ENCODE measurements at regions not wholly inside any gene's neighbourhood (a gene's known extent, or its start where the extent isn't known, plus 50 kb on each side); places are given as distances from the start of the nearest gene placed in this dataset.

DNA sequence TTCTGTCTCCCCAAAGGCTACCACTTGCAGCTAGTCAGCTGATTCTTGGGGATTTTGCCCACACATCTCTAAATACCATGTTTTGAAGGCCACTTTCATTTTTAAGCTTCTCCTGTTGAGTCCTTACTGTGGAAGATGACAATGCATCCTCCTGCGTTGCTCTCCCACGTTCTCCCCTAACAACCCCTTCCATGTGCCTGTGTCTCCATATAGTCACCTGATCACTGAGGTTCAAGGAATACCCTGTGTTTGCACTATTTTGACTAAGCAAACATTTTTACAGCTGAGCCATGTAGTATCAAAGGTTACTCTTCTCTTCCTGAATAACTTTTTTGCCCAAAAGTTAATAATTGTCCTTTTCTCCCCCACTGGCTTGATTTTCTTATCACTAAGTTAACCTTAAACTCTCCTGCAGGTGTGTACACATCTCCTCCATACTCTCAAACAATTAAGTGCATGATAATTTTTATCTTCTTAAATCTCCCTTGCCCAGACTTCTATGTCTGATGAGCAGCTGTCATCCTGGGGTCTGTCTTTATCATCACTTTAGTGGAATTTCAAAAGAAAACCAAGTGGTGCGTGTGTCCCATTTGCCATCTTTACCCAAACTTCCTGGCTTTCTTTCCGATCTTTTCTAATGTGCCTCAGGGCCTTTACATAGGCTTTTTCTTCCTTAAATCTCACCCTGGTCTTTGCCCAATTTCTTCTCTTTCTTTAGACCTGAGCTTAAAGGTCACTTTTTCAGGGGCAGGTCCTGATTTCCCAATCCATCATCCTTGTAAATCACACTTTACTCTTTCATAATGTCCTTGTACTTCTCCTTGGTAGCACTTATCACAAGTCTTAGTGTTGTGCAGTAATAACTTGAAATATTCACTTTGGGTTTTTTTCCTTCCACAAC, 85.2 kb upstream of the SPATS2L start:
- no peak for DNase-seq (ENCODE audit: low read depth, low spot score)
- H3K4me3 ChIP-seq (ENCODE audit: low read length) = no peak overlapping the region

DNA sequence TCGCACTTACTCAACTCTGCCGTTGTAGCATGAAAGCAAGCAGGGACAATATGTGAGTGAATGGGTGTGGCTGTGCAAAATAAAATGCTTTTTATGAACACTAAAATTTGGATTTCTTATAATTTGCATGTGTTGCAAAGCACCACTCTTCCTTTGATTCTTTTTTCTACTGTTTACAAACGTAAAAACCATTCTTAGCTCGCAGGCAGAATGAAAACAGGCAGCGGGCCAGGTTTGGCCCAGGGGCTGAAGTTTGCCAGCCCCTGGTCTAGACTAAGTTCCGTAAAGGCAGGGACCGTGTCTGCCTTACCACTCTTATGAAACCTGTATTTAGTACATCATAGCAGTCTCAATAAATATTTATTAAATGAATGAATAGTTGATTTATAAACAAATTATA, 83.7 kb upstream of the SPATS2L start:
- H3K4me3 ChIP-seq (ENCODE audit: low read length) = no peak overlapping the region
- no peak for DNase-seq (ENCODE audit: low read depth, low spot score)

DNA sequence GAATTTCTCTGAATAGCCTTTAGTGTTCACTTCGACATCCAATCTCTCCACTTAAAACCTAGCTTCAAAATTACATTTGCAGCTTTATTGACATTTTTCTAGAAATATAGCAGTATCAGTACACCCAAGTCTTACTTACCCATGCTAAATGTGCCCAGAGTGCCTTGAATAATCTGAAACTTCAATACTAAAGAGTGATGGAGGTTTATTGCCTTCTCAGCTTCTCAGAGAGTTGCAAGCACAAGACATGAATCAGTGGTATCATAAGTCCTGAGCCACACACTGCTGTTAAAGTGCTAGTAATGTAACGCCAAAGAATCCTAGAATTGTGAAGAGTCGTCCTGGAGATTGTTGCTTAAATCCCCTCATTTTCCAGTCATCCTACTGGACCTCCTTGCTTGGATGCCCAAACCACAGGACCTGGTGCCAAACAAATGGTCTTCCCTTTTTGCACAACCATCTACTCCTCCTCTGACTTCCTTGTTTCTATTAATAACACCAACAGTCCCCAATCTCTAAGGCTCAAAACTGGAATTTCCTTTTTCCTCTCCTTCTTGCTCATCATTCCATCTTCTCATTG, 83.2 kb upstream of the SPATS2L start:
- no peak overlapping the region for H3K4me3 ChIP-seq (ENCODE audit: low read length)
- no peak for DNase-seq (ENCODE audit: low read depth, low spot score)

DNA sequence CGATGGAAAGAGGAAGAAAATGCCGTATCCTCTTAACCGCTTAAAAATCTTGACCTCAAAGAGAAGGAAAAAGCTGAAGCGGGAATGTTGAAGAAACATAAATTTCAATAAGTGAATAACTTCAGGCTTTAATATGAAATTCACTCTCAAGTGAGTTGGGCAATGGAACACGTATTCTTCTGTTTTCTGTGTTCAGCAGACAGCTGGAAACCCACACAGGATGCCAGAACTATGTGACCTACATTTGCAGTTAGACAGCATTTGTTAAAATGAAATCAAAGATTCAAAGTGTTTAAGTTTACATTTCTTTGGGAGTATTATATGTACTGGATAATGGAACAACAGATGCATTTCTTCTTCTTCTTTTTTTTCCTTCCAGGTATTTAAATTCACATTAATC, 80.5 kb upstream of the SPATS2L start:
- DNase-seq (ENCODE audit: low read depth, low spot score) = no peak
- H3K4me3 ChIP-seq (ENCODE audit: low read length) = no peak overlapping the region

DNA sequence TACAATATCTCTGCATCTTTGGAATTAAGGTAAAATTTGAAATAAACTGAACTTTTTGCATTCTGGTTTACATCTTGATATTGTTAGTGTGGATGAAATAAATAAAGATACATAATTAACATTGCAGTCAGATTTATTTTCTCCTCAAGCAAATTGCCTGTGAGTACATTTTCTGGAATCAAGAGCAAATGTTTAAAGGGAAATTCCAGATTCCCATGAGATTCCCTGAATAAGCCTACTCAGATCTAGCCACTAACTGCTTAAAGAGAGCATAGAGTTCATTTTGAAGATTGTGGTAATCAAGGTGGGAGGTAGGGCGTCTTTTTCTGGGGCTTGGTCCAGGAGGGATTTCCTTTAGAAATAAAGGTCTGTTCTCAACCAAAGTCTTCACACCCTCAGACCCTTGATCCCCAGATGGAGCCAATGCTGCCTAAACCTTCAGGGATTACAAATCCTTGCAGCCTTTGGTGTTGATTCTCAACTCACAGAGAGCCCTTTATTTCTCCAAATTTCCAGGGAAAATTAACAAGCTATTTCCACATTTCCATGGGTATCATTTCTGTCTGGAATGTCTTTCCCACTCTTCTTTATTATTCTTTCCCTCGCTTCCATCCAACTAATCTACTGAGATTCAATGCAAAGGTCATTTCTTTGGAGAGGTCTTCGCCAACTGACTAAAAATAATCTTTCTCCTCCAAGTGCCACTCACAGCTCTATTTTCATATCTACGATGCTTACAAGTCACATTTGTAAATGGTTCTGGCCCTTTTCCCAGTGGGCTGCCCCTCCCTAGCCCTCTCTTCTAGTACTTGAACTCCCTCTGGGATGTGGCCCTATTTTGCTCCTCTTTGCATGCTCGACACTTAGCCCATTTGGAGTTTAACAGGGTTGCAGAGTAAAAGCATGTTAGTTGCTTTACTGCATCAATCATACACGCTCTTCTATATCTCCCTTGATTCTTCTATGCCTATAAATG, 79.8 kb upstream of the SPATS2L start:
- no peak overlapping the region for H3K4me3 ChIP-seq (ENCODE audit: low read length)
- no peak for DNase-seq (ENCODE audit: low read depth, low spot score)

DNA sequence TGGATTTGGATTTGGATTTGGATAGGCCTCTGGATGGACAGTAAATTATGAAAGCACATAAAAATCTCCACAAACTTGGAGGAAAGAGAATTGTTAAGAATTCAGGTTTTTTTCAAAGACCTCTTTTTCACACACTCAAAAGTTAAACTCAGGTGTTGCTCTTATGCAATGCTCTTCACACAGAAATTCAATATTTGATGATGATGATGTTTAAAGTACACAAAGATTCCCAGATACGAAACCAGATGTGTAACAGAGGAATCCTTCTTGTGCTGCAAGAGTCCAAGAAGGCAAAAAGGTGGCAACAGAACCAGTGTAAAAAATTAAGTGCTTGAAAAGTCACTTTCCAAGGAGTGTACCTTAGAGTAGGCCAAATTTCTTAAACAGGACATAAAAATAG, 75.8 kb upstream of the SPATS2L start:
- H3K4me3 ChIP-seq (ENCODE audit: low read length) = no peak overlapping the region
- DNase-seq (ENCODE audit: low read depth, low spot score) = no peak

DNA sequence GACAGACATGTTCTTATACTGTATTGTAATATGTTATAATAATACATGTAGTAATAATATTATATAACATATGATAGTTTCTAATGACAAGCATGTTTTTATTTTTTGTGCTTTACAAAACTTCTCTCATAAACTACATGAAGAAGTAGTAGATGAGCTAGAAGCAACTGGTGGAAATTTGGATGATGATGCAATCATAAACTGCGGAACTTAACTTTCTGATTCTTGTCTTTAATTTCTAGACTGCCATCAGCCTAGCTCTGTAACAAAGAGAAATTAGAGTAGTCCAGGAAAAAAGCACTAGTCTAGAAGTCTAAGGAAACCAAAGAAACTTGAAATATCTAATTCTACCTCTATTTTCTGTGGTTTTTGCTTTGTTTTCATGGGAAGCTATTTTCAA, 71.0 kb upstream of the SPATS2L start:
- DNase-seq (ENCODE audit: low read depth, low spot score) = no peak
- no peak overlapping the region for H3K4me3 ChIP-seq (ENCODE audit: low read length)

DNA sequence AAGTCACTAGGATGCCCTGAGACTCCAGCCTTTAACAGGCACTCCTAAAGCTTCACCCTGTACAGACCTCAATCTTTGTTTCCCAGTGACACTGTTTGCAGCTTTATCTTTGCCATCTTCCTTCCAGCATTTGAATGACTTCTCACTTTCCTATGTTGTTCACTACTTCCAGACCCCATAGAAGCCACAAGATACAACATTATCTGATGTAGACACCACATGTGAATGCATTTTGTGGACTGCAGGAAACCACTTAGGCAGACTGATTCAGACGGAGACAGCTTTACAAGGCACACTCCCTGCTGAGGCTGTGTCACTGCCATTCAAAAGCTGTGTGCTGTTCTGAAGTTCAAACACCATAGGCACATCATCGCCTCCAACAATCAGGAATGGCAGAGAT, 67.3 kb upstream of the SPATS2L start:
- DNase-seq (ENCODE audit: low read depth, low spot score) = peak; percentile 56

DNA sequence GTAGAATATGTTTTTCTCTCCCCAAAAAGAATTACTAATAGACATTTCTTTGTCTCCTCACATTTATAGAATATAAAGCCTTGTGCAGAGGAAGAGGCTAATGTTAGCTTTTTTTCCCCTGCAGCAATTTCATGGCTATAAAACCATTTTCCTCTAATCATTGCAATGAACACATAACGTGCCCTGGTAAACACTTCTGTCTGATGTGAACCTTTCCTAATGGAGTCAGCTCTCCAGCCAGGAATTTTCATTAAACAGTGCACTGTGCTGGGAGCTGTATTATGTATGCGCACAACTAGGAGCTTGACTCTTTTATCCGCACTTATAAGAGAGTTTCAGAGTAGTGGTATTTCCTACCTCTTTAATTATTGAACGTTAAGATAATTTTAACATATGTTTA, 63.9 kb upstream of the SPATS2L start:
- no peak for DNase-seq (ENCODE audit: low read depth, low spot score)
- no peak overlapping the region for H3K4me3 ChIP-seq (ENCODE audit: low read length)

More for the DNA sequence above, 67.3 kb upstream of the SPATS2L start:
- no peak overlapping the region for H3K4me3 ChIP-seq (ENCODE audit: low read length)

DNA sequence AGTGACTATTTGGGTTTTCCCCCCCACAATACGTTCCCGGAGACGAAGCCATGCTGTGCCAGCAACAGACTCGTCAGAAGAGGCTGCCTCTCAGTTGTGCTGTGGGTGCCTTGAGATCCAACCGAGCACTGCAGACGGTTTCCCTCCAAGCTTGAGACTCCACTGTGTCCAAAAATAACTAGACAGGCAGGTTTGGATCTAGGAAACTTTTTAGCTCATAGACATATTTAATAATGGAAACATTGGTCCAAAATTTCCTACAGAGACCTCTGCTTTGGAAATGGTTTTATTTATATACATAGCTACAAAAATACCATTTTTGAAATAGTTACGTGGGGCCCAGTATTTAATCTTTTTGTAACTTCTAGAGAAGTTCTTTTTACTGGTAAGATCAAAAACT, 63.1 kb upstream of the SPATS2L start:
- H3K4me3 ChIP-seq (ENCODE audit: low read length) = no peak overlapping the region
- no peak for DNase-seq (ENCODE audit: low read depth, low spot score)

DNA sequence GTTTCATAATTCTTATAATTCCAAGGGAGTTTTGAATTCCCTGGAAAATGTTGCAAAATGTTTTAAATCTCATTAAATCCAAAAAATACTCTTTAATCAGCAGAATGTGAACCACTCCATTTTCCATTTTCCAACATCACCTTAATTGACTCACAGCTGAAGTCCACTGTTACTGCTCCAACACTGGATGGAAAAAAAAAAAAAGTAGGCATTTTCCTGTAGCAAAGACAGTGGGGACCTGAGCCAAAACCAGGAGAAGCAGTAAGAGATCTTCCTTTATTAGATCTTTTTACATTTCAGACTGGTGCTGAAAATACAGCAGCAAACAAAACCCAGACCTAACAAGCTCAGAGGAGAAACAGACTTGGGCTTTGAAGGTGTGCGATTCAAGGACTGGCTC, 62.4 kb upstream of the SPATS2L start:
- no peak overlapping the region for H3K4me3 ChIP-seq (ENCODE audit: low read length)
- no peak for DNase-seq (ENCODE audit: low read depth, low spot score)

DNA sequence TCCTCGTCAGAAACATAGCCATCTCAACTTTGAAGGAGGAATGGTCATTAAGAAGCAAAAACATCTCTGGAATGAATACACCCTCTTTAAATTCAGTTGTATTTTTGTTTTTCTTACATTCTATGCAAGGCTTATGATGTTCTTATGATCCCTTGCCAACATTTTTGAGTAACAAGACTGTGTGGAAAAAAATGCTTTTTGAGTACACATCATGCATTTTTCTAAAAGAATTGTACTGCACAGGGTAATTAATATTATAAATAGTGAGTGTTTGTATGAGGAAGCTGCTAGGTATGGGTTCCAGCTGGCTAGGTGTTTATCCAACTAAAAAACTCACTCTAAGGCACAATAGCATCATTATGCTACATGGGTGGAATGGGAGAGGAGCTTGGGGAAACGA, 59.0 kb upstream of the SPATS2L start:
- H3K4me3 ChIP-seq (ENCODE audit: low read length) = no peak overlapping the region
- DNase-seq (ENCODE audit: low read depth, low spot score) = no peak

DNA sequence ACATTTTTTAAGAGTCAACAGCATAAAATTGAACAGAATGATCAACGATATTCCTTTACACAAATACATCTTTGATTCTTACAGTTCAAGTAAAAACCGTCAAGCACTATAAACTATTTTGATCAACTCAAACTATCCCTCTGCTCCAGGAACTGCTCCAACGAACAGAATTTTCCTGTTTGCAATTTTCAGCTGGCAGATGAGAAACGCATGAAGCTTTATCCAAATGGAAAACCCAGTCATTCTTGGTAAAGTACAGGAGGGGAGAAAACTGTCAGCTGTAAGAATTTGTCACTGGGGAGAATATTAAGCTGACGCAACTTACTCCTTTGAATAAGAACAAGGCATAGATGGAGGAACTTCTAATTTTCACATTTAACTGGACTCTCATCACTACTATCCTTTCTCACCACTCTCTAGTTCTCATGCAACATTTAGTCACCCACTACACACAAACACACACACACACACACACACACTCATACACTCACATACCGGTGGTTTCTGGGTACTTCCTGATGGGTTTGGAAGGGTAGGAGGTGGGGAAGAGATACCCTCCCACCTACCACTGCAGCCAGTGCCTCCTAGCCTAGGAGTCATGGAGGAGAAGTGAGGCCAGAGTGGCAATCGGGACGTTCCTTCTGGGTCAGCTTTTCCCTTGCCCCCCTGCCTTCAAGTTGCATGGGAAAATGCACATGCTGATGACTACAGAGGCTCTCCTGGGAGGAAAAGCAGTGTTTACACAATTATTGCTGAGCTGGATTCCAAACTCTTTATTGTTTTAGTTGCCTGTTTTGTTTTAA, 54.0 kb upstream of the SPATS2L start:
- H3K4me3 ChIP-seq (ENCODE audit: low read length) = no peak overlapping the region
- DNase-seq (ENCODE audit: low read depth, low spot score) = no peak

DNA sequence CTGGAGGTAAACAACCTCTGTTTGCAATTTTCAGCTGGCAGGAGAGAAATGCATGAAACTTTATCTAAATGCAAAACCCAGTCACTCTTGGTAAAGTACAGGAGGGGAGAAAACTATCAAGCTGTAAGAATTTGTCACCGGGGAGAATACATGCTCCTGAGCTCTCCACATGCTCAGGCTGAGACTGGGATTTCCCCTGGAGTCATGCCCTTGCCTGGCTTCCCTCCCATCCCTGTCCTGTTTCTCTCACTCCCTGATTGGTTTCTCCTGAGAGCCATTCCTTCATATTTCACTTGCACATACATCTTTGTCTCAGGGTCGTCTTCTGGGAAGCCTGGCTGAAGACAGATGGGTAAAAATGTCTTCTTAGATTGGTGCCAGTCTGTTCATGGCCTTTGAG, 52.9 kb upstream of the SPATS2L start:
- H3K4me3 ChIP-seq (ENCODE audit: low read length) = no peak overlapping the region
- no peak for DNase-seq (ENCODE audit: low read depth, low spot score)

DNA sequence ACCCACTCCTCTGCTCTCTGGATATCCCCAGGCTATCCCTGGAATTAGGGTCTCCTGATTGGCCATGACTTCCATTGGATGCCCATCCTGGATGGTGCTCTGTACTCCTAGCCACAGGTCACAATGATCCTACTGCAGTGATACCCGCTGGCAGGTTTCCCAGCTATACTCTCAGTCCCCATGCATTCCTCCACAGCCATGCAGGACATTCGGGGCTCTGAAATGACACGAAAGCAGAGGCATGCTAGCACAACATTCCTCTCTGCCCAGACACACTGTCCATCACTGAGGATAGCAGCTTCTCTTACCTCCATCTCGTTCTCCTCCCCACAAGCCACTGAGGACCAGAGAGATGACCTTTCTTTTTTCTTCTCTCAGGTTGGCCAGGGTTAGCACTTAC, 51.7 kb upstream of the SPATS2L start:
- no peak for DNase-seq (ENCODE audit: low read depth, low spot score)
- no peak overlapping the region for H3K4me3 ChIP-seq (ENCODE audit: low read length)

DNA sequence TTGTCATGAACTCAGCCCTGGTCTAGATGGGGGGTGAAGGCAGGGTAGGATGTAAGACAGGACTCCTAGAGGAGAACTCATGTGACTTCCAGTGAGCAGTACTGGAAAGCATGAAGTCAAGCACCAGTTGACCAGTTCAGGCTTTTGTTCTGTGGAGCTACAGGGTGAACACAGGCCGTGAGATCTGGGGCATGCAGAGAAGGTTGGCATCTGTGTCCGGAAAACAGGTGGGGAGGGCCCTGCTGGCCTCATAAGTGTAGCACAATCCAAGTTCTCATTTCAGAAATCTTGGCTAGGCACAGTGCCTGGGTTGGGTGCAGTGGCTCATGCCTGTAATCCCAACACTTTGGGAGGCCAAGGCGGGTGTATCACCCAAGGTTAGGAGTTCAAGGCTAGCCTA, 50.9 kb upstream of the SPATS2L start:
- DNase-seq (ENCODE audit: low read depth, low spot score) = no peak
- no peak overlapping the region for H3K4me3 ChIP-seq (ENCODE audit: low read length)
